Astrocyte of the cerebellum (primary cell): ENCODE measurements at regions not wholly inside any gene's neighbourhood (a gene's known extent, or its start where the extent isn't known, plus 50 kb on each side); places are given as distances from the start of the nearest gene placed in this dataset.

Experiments used
- DNase-seq: peaks from one replicate; pipeline ENCODE4 v3.0.0-alpha.2; 2011; ENCODE audit warnings: low read depth
- H3K4me3 ChIP-seq: 2 replicates; pipeline ENCODE4 v1.5.1; 2011; ENCODE audit warnings: mild to moderate bottlenecking, low read depth, low read length, moderate library complexity
- CTCF ChIP-seq: IDR thresholded peaks from 2 replicates; pipeline ENCODE4 v1.5.1; 2012; ENCODE audit warnings: low read length, low read depth, moderate library complexity, mild to moderate bottlenecking; ENCODE audit errors: missing control alignments
- in situ Hi-C: cut with HindIII; loops from 2 replicates; pipeline ENCODE4 v1.10.0; 2017; ENCODE audit warnings: low sequenced_read_pairs

GRCh38 chr4:4696530-4696929 is 154.7 kb upstream of the STX18 start:
- DNase-seq: no peak
- TF ChIP-seq CTCF: no peak
- H3K4me3 ChIP-seq: no peak overlapping the region
- in situ Hi-C loops: no loop called here

- in situ Hi-C loops: no loop called here
- DNase-seq: no peak
- no peak overlapping the region for H3K4me3 ChIP-seq
- no peak for TF ChIP-seq CTCF
Measured at GRCh38 chr4:4695497-4695896, 153.6 kb upstream of the STX18 start.

- in situ Hi-C loops: no loop called here
- no peak for TF ChIP-seq CTCF
- H3K4me3 ChIP-seq: no peak overlapping the region
- no peak for DNase-seq
Measured at GRCh38 chr4:4694827-4695226, 153.0 kb upstream of the STX18 start.

GRCh38 chr4:4694296-4694772 is 152.5 kb upstream of the STX18 start:
- TF ChIP-seq CTCF: peak; percentile 45
- DNase-seq: no peak
- in situ Hi-C loops: no loop called here
- H3K4me3 ChIP-seq: no peak overlapping the region

DNA sequence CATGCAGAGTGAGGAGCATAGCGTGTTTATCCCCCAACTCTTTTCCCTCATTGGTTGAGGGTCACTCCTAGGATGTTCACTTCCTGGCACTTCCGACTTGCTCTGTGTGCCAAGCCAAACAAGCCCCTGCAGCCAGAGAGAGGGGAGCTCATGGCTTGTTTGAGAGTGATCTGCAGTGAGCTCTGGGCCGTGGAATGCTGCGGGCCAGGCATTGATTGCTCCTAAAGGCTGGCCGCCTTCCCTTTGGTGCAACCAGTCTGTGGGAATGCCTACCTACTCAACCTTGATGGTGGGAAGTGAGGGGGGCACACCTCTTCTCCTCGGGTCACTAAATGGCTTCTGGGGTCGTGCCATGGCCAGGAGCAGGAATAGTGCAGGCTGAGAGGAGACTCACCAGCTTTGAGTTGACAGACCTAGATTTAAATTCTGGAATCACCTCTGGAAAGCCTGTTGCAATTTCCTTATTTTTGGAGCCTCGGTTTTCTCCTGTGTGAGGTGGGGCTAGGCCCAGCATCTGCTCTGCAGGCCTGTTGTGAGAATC is 152.0 kb upstream of the STX18 start:
- in situ Hi-C loops: no loop called here
- no peak for DNase-seq
- H3K4me3 ChIP-seq: no peak overlapping the region
- no peak for TF ChIP-seq CTCF

DNA sequence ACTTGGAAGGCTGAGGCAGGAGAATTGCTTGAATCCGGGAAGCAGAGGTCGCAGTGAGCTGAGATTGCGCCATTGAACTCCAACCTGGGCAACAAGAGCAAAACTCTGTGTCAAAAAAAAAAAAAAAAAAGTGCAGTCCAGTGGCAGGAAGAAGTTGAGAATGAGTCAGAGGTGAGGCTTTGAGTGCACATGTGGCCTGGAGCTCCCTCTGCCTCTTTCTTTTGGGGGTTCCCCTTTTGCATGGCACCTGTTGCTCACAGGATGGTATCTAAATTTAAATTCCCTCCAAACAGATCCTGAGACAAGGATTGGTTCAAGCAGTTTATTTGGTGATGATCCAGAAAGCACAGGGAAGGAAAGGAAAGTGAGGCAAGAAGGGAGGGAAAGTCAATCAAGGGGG is 151.4 kb upstream of the STX18 start:
- in situ Hi-C loops: no loop called here

More for the DNA sequence above, 151.4 kb upstream of the STX18 start:
- no peak overlapping the region for H3K4me3 ChIP-seq
- TF ChIP-seq CTCF: no peak
- DNase-seq: no peak
